Lower lobe of right lung (tissue), 2 donors: ENCODE measurements at regions not wholly inside any gene's neighbourhood (a gene's known extent, or its start where the extent isn't known, plus 50 kb on each side); places are given as distances from the start of the nearest gene placed in this dataset.

Experiments
- ATAC-seq, 2 donors: fragments of 200-7000 bp; cut with Tn5 transposase; one replicate each; pipeline ENCODE4 v1.9.1; 2020 to 2022; ENCODE audit warnings: mild to moderate bottlenecking in 2 of 2, moderate library complexity in 2 of 2
- DNase-seq: peaks from one replicate; pipeline ENCODE4 v3.0.0-alpha.2; 2020
- H3K27ac ChIP-seq: fragments of 200-600 bp; one replicate; pipeline ENCODE4 v1.8.0; 2022
- H3K27me3 ChIP-seq: fragments of 200-600 bp; one replicate; pipeline ENCODE4 v1.8.0; 2022; ENCODE audit warnings: low read depth
- H3K36me3 ChIP-seq: fragments of 200-600 bp; one replicate; pipeline ENCODE4 v1.8.0; 2022; ENCODE audit warnings: mild to moderate bottlenecking
- H3K4me1 ChIP-seq: fragments of 200-600 bp; one replicate; pipeline ENCODE4 v1.8.0; 2022
- H3K4me3 ChIP-seq: fragments of 200-600 bp; one replicate; pipeline ENCODE4 v1.8.0; 2022; ENCODE audit warnings: mild to moderate bottlenecking
- H3K9me3 ChIP-seq: fragments of 200-600 bp; one replicate; pipeline ENCODE4 v1.8.0; 2022
- intact Hi-C: fragments of 100-400 bp; cut with DNase I; formaldehyde crosslinking; loops from one replicate; pipeline ENCODE4 v1.11.0; 2022
- TF ChIP-seq, protein P1 (sequence below): fragments of 200-600 bp; IDR thresholded peaks from one replicate; pipeline ENCODE4 v1.8.0; 2022; ENCODE audit warnings: antibody characterized with exemption, mild to moderate bottlenecking
- donor health status: DM: no; HTN: yes; CAD: no; lungs with severe emphysema.

DNA sequence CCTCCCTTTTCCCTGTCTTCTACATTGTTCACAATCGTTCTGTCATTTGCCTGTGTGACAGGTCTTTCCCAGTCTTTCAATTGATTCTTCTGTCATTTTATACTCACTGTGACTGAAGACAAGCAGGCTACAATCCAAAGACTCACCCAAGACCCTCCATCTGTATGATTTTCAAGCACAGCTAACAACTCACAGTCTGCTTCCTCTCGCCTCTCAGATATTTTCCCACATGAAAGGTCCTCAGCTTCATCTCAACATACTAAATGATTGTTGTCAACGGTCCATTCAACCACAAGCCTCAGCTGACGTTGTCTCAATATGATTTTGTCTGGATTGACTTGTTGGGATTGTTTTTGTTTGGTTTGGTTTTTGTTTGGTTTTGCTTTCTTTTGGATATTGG, 346.5 kb downstream of the NFIB start:
- ATAC-seq (no peak), DNase-seq (no peak)
- H3K36me3 ChIP-seq = no peaks in the 10 kb centered on the region
- H3K27me3 ChIP-seq = no peaks in the 10 kb centered on the region
- no peak overlapping the region for H3K27ac ChIP-seq
- H3K4me3 ChIP-seq = no peak overlapping the region
- H3K4me1 ChIP-seq = no peaks in the 10 kb centered on the region
- intact Hi-C loops = no loop called here
- TF ChIP-seq, protein P1, sequence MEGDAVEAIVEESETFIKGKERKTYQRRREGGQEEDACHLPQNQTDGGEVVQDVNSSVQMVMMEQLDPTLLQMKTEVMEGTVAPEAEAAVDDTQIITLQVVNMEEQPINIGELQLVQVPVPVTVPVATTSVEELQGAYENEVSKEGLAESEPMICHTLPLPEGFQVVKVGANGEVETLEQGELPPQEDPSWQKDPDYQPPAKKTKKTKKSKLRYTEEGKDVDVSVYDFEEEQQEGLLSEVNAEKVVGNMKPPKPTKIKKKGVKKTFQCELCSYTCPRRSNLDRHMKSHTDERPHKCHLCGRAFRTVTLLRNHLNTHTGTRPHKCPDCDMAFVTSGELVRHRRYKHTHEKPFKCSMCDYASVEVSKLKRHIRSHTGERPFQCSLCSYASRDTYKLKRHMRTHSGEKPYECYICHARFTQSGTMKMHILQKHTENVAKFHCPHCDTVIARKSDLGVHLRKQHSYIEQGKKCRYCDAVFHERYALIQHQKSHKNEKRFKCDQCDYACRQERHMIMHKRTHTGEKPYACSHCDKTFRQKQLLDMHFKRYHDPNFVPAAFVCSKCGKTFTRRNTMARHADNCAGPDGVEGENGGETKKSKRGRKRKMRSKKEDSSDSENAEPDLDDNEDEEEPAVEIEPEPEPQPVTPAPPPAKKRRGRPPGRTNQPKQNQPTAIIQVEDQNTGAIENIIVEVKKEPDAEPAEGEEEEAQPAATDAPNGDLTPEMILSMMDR = no peak
- H3K9me3 ChIP-seq = no peaks in the 10 kb centered on the region

DNA sequence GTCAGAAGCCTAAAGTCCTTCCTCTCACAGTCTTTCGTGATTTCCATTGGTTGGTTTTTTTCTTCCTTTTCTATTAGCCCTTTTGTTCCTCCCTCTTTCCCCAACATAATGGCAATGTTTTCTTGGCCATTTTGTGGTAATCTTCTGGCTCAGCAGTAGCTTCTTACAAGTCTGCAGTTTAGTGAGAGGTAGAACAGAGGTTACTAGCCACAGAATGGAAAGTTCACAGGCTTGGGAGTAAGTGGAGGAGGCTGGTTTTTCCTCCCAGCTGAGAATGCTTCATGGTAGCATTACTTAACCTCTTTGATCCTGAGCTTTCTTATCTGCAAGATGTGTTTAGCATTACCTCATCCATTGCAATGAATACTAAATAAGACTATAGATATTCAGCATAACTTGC, 346.9 kb downstream of the NFIB start:
- ATAC-seq (no peak), DNase-seq (no peak)
- Histone ChIP-seq H3K27ac (no peak overlapping the region), H3K9me3 (no peaks in the 10 kb centered on the region), H3K36me3 (no peaks in the 10 kb centered on the region), H3K27me3 (no peaks in the 10 kb centered on the region), H3K4me3 (no peak overlapping the region), H3K4me1 (no peaks in the 10 kb centered on the region)
- intact Hi-C loops = no loop called here
- TF ChIP-seq, protein P1 = no peak

DNA sequence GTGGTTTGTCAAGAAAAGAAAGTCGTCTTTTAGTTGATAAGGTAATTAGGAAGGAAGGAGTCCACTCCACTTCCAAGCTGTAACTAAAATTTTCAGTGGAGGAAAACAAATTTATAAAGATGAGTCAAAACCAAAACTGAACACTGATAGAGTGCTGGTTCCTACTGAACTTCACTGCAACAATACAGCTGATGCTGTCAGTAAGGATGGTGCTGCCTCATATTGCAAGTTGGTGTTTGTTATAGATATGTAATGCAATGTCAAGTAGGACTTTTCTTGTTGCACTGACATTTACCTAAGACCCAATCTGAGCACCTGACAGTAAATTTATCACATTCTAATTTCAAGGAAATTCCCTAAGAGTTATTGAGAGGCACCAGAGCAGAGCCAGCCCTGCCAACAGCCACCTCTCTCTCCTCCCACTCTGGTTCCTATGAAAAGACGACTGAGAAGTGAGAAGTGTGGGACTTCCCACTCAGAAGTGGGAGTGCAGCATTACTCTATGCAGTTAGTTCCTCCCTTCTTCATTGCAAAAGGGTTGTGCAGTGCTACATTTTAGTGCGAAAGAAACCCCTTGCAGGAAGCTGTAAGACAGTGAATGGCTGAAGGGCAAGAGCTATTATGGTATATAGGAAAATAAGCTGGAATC, 350.8 kb downstream of the NFIB start:
- TF ChIP-seq, protein P1 = no peak
- ATAC-seq (no peak), DNase-seq (no peak)
- intact Hi-C loops = no loop called here
- no peaks in the 10 kb centered on the region for H3K4me1 ChIP-seq
- no peak overlapping the region for H3K4me3 ChIP-seq
- no peaks in the 10 kb centered on the region for H3K27me3 ChIP-seq
- H3K9me3 ChIP-seq = no peaks in the 10 kb centered on the region
- H3K36me3 ChIP-seq = no peaks in the 10 kb centered on the region
- no peak overlapping the region for H3K27ac ChIP-seq

DNA sequence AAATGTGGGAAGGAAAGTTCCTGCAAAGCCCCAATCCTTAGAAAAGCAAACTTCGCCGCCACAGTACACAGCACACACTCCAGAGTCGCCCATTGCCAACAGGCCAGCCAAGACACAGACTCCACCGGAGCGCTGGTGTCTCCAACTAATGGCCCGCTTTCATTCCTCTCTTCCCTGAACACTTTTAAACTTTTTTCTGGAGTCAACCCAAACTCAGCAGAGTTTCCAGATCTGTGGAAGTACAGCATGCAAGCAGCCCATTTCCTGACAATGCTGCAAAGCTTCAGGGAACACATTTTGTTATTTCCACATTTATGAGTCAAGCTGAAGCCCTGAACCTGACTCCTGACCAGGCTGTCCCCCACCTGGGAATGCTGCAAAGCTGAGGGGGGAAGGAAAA, 351.9 kb downstream of the NFIB start:
- Histone ChIP-seq H3K4me1 (no peaks in the 10 kb centered on the region), H3K9me3 (no peaks in the 10 kb centered on the region), H3K27me3 (no peaks in the 10 kb centered on the region), H3K4me3 (no peak overlapping the region), H3K27ac (no peak overlapping the region), H3K36me3 (no peaks in the 10 kb centered on the region)
- DNase-seq (no peak), ATAC-seq (no peak)
- TF ChIP-seq, protein P1 = no peak
- intact Hi-C loops = no loop called here

DNA sequence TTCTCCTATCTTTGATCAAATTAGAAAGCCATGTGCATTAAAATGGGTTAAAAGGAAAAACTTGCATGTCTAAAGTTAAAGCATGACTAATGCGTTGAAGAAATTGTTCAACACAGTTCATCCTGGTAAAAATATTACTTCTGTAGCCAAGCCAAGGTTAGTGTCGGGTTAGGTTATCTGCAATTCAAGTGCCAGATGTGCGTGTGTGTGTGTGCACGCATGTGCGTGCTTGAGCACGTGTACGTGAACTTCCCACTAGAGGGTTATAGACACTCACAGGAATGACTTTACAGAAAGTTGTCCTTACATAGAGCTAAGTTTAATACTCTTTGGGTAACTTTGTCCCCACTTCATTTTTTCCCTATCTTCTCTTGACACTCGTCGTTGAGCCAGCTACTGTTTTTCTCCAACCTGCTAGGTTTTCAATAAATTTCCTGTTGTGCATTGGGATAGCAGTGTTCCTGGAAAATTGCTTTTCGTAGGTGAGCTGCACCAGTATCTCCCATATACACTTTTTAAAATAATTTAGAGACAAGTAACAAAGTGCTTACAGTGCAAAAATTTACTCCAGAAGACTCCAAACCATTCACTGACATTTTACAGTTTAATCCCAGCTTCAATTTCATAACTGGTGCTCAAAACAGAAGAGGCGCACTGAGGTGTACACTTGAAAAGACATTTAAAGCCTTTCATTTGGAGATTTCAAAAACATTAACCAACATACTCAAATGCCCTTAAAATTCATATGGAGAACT, 353.8 kb downstream of the NFIB start:
- H3K9me3 ChIP-seq = no peaks in the 10 kb centered on the region
- no peak for DNase-seq
- no peak overlapping the region for H3K27ac ChIP-seq
- H3K4me1 ChIP-seq = no peaks in the 10 kb centered on the region
- H3K27me3 ChIP-seq = no peaks in the 10 kb centered on the region
- H3K4me3 ChIP-seq = no peak overlapping the region
- TF ChIP-seq, protein P1 = no peak
- intact Hi-C loops = no loop called here
- no peaks in the 10 kb centered on the region for H3K36me3 ChIP-seq
- no peak for ATAC-seq
